Activated CD4-positive, alpha-beta T cell treated with anti-CD3 and anti-CD28 coated beads, Interleukin-2, amount 10 ng/mL, durations not matched to agents 7 days and 5 days (primary cell): ENCODE measurements at regions not wholly inside any gene's neighbourhood (a gene's known extent, or its start where the extent isn't known, plus 50 kb on each side); places are given as distances from the start of the nearest gene placed in this dataset.
"Not testable (repeated sequence)": the region's sequence is repeated elsewhere in the genome, so short reads cannot be mapped to it uniquely, and the experiment has no call there.

Experiments
- CTCF ChIA-PET: fragments of 350-600 bp; sonication (Branson Sonifier 250); formaldehyde crosslinking; loops from one replicate; lab custom pipeline; 2021; ENCODE audit warnings: antibody characterized with exemption; lab: Charles Lee
- POLR2A ChIA-PET: fragments of 350-600 bp; sonication (Branson Sonifier 250); formaldehyde crosslinking; loops from one replicate; lab custom pipeline; 2021; ENCODE audit warnings: antibody characterized with exemption; lab: Charles Lee
- DNase-seq: peaks from one replicate; pipeline ENCODE4 v3.0.0-alpha.2; 2020
- H3K27ac Mint-ChIP-seq: one replicate; pipeline ENCODE4 v1.8.0; 2021; ENCODE audit warnings: mild to moderate bottlenecking, moderate library complexity, mixed read lengths
- H3K27me3 Mint-ChIP-seq: one replicate; pipeline ENCODE4 v1.8.0; 2021; ENCODE audit warnings: mixed read lengths
- H3K36me3 Mint-ChIP-seq: one replicate; pipeline ENCODE4 v1.8.0; 2021; ENCODE audit warnings: low read depth, mixed read lengths
- H3K4me1 Mint-ChIP-seq: one replicate; pipeline ENCODE4 v1.8.0; 2021; ENCODE audit warnings: mixed read lengths
- H3K4me3 Mint-ChIP-seq: one replicate; pipeline ENCODE4 v1.8.0; 2021; ENCODE audit warnings: mild to moderate bottlenecking, moderate library complexity, mixed read lengths
- H3K9me3 Mint-ChIP-seq: one replicate; pipeline ENCODE4 v1.8.0; 2021; ENCODE audit warnings: mixed read lengths

DNA sequence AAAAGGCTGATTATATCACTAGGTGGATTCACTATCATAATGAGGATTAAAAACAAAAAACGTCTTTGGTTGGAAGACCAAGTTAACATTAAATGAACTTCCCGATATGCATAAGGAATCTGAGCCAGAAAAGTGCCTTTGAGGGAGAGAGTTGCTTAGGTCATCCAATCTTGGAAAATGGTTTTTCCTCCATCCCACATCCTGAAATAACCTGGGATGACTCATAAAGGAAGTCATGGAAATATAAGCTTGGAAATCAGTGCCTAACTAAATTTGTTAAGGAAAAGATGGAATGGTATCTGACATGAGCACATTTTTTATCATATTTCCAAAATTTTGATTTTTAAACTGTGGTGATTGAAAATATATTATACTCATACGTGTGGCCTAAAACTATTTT, 66.0 kb downstream of the KBTBD8 start:
- Mint-ChIP-seq H3K27me3 (peaks cover 6% of the 10 kb centered on the region), H3K27ac (no peak overlapping the region), H3K36me3 (no peaks in the 10 kb centered on the region), H3K4me1 (no peaks in the 10 kb centered on the region), H3K4me3 (no peak overlapping the region), H3K9me3 (peaks cover 6% of the 10 kb centered on the region)
- CTCF ChIA-PET: no interaction called here
- no peak for DNase-seq
- POLR2A ChIA-PET: no interaction called here

DNA sequence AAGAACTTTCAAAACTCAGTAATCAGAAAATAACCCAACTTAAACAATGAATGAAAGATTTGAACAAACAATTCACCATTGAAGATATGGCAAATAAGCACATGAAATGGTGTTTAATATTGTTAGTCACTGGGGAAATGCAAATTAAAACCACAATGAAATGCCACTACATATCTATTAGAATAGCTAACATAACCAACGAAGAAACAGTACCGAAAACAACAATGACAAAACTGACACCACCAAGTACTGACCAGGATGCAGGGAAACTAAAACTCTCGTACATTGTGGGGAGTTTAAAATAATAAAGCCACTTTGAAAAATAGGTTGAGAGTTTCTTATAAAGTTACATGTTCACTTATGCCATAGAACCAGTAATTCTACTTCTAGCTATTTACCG, 69.1 kb downstream of the KBTBD8 start:
- no peaks in the 10 kb centered on the region for H3K36me3 Mint-ChIP-seq
- DNase-seq: no peak
- no peaks in the 10 kb centered on the region for H3K4me1 Mint-ChIP-seq
- ChIA-PET CTCF (no interaction called here), POLR2A (no interaction called here)
- H3K4me3 Mint-ChIP-seq: no peak overlapping the region
- H3K27ac Mint-ChIP-seq: no peak overlapping the region
- peaks cover 2% of the 10 kb centered on the region for H3K9me3 Mint-ChIP-seq
- no peaks in the 10 kb centered on the region for H3K27me3 Mint-ChIP-seq

DNA sequence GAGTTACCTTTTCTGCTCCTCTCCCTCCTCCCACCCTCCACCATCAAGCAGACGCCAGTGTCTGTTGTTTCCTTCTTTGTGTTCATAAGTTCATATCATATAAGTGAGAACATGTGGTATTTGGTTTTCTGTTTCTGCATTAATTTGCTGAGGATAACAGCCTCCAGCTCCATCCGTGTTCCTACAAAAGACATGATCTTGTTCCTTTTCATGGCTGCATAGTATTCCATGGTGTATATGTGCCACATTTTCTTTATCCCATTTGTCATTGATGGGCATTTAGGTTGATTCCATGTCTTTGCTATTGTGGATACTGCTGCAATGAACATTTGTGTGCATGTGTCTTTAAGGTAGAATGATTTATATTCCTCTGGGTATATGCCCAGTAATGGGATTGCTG, 74.5 kb downstream of the KBTBD8 start:
- DNase-seq, H3K4me1 Mint-ChIP-seq, H3K27ac Mint-ChIP-seq, POLR2A ChIA-PET, H3K9me3 Mint-ChIP-seq, H3K27me3 Mint-ChIP-seq, H3K36me3 Mint-ChIP-seq, H3K4me3 Mint-ChIP-seq, CTCF ChIA-PET: not testable (repeated sequence)

DNA sequence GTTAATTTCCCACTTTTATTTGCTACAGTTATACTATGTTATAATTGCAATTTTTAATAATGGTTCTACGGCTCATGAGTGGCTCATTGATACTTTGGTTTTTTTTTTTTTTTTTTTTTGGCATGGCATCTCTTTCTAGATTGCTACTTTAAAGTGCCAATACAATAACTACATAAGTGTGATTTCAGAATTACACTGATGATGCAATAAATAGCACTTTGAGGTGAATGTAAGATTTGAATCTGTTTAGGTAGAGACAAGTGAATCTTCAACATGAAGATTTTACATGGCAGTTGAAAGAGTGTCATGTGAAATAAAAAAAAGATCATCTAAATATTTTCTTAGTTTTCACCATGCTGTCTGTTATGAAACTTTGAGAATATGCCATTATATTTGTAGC, 75.7 kb downstream of the KBTBD8 start:
- H3K27me3 Mint-ChIP-seq: no peaks in the 10 kb centered on the region
- POLR2A ChIA-PET: interaction anchor here (0.6 kb wide), 1 partner anchor 19 kb away, joined by 3 read pairs; no protein-coding TSS in a partner anchor
- peaks cover 4% of the 10 kb centered on the region for H3K9me3 Mint-ChIP-seq
- DNase-seq: no peak
- no peaks in the 10 kb centered on the region for H3K36me3 Mint-ChIP-seq
- peaks cover 3% of the 10 kb centered on the region for H3K4me1 Mint-ChIP-seq
- H3K27ac Mint-ChIP-seq: no peak overlapping the region
- CTCF ChIA-PET: no interaction called here
- no peak overlapping the region for H3K4me3 Mint-ChIP-seq

DNA sequence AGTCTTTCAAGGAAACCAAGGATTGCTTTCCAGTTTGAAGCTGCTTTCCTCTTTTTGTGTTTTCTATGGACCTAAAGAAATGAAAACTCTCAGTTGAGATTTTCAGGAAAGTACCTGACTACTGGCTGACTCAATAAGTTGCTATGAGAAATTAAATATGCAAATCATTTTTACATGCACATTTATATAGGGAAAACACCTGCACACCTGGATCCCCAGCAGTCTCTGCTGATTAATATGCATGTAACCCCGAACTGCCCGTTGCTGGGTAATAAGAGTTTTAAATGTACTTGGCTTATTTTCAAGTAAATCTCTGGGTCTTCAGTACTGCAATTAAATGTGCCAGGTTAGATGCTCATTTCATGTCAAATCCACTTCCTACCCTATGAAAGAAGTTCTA, 77.2 kb downstream of the KBTBD8 start:
- Mint-ChIP-seq H3K27ac (no peak overlapping the region), H3K27me3 (no peaks in the 10 kb centered on the region), H3K9me3 (peaks cover 11% of the 10 kb centered on the region), H3K36me3 (no peaks in the 10 kb centered on the region), H3K4me1 (peaks cover 3% of the 10 kb centered on the region), H3K4me3 (no peak overlapping the region)
- ChIA-PET CTCF (interaction anchor here (0.9 kb wide), 1 partner anchor 21 kb away, joined by 3 read pairs; no protein-coding TSS in a partner anchor), POLR2A (no interaction called here)
- no peak for DNase-seq

DNA sequence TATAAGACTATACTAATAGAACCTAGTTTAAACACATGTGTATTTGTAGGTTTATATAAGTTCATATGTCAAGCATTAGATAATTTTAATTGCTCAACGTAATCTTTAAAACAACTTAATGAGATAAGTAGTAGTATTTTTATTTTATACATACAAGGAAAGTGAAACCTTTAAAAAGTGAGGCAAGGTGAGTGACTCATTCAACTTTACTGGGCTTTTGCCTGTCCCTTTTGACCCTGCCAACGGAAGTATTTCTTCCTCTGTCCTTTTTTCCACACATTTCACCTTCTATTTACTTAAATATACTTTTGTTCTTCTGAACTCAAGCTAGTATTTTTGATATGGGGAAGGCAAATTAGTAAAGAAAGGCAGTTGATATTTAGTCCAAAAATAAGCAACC, 78.5 kb downstream of the KBTBD8 start:
- Mint-ChIP-seq H3K36me3 (no peaks in the 10 kb centered on the region), H3K4me1 (peaks cover 3% of the 10 kb centered on the region), H3K27ac (no peak overlapping the region), H3K27me3 (no peaks in the 10 kb centered on the region), H3K4me3 (no peak overlapping the region), H3K9me3 (peaks cover 12% of the 10 kb centered on the region)
- POLR2A ChIA-PET: no interaction called here
- CTCF ChIA-PET: no interaction called here
- DNase-seq: no peak

DNA sequence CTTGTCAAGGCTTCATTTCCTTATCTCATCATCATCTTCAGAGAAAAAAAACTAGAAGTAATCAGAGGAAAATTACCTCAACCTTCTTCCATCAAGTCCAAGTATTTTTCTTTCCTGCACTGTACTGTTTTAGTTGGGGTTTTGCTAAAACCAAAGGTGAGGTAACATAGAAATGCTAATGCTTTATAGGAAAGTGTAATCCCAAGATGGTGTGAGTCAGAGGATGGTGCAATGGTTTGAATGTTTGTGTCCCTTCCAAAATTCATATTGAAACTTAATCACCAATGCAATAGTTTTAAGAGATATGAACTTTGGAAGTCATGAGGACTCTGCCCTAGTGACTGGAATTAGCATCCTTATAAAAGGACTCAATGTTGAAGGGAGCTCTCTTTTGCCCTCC, 79.5 kb downstream of the KBTBD8 start:
- Mint-ChIP-seq H3K27me3 (no peaks in the 10 kb centered on the region), H3K27ac (no peak overlapping the region), H3K4me1 (peaks cover 9% of the 10 kb centered on the region), H3K36me3 (peaks cover 6% of the 10 kb centered on the region), H3K9me3 (peaks cover 16% of the 10 kb centered on the region), H3K4me3 (no peak overlapping the region)
- DNase-seq: no peak
- ChIA-PET CTCF (no interaction called here), POLR2A (no interaction called here)

DNA sequence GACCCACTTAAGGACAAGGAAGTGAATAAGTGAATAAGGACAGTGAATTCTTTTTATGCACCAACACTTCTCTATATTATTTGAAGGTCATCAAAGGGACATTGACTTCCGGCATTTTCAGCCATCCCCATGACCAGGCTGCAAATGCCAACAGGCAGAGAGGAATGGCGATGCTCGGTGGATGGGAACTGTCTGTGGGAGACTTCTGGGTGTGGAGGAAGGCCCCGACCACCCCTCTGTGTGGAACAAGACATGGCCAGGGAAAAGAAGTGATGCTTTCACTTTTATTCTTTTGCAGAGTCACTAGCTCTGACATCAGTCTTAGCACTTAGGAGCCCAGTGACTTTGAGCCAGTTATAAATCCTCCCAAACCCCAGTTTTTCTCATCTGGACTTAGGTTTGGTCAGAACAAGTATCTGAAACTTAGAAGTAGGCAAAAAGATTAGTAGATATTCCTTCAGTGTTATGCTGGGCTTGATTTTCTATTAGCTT, 84.5 kb downstream of the KBTBD8 start:
- Mint-ChIP-seq H3K36me3 (peaks cover 29% of the 10 kb centered on the region), H3K9me3 (peaks cover 41% of the 10 kb centered on the region), H3K27me3 (peaks cover 12% of the 10 kb centered on the region), H3K4me3 (no peak overlapping the region), H3K4me1 (peaks cover 22% of the 10 kb centered on the region), H3K27ac (peak overlapping the region; percentile 92)
- no peak for DNase-seq
- ChIA-PET CTCF (interaction anchor here (1.1 kb wide), 1 partner anchor 85 kb away, joined by 3 read pairs; the partner anchor contains the start of gene KBTBD8), POLR2A (no interaction called here)

DNA sequence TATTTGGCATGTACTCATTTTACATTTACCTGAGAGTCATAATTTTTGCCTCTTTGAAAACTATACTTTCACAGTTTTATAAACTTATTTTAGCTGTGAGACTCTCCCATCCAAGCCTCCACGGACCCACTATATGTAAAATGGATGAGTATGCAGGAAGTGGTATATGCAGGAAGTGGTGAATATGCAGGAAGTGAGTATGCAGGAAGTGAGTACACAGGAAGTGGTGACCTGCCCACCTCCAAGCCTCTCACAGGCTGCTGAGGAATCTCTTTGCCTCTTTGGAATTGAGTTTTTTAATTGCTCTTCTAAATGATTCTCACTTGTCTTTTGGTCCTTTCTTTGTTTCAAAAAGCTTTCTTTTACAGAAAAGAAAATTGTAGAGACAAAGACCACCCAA, 85.2 kb downstream of the KBTBD8 start:
- H3K4me3 Mint-ChIP-seq: peak overlapping the region; percentile 45
- H3K36me3 Mint-ChIP-seq: peaks cover 29% of the 10 kb centered on the region
- peaks cover 17% of the 10 kb centered on the region for H3K27me3 Mint-ChIP-seq
- CTCF ChIA-PET: interaction anchor here (1.0 kb wide), 1 partner anchor 13 kb away, joined by 3 read pairs; no protein-coding TSS in a partner anchor
- peaks cover 21% of the 10 kb centered on the region for H3K4me1 Mint-ChIP-seq
- H3K9me3 Mint-ChIP-seq: peaks cover 45% of the 10 kb centered on the region
- DNase-seq: peak; percentile 64
- POLR2A ChIA-PET: no interaction called here
- peak overlapping the region; percentile 92 for H3K27ac Mint-ChIP-seq

DNA sequence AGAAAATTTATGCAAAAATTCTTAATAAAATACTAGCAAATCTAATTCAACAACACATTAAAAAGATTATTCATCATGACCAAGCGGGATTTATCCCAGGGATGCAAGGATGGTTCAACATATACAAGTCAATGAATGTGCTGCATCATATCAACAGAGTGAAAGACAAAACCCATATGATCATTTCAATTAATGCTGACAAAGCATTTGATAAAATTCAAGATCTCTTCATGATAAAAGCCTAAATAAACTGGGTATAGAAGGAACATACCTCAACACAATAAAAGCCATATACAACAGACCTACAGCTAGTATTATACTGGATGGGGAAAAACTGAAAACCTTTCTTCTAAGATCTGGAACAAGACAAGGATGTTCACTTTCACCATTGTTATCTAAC, 89.7 kb downstream of the KBTBD8 start:
- Mint-ChIP-seq H3K36me3 (peaks cover 21% of the 10 kb centered on the region), H3K9me3 (peaks cover 29% of the 10 kb centered on the region), H3K27me3 (peaks cover 17% of the 10 kb centered on the region), H3K27ac (no peak overlapping the region), H3K4me1 (peaks cover 14% of the 10 kb centered on the region), H3K4me3 (no peak overlapping the region)
- DNase-seq: no peak
- POLR2A ChIA-PET: no interaction called here
- CTCF ChIA-PET: interaction anchor here (1.1 kb wide), 1 partner anchor 26 kb away, joined by 3 read pairs; no protein-coding TSS in a partner anchor

DNA sequence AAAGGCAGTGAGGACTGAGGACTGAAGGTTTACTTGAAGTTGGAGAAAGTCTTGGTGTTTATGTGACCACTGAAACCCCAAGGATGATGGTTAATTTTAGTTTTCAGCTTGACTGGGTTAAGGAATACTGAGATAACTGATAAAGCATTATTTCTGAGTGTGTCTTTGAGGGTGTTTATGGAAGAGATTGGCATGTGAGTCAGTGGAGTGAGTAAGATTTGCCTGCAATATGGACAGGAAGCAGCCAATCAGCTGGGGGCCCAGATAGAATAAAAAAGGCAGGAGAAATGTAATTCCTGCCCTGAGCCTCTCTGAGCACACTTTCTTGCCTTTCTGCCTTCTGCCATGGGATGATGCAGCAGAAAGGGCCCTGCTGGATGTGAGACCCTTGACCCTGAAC, 92.4 kb downstream of the KBTBD8 start:
- no peak overlapping the region for H3K4me3 Mint-ChIP-seq
- ChIA-PET POLR2A (no interaction called here), CTCF (interaction anchor here (1.2 kb wide), 1 partner anchor 22 kb away, joined by 5 read pairs; no protein-coding TSS in a partner anchor)
- H3K9me3 Mint-ChIP-seq: peaks cover 13% of the 10 kb centered on the region
- no peaks in the 10 kb centered on the region for H3K4me1 Mint-ChIP-seq
- DNase-seq: no peak
- peaks cover 2% of the 10 kb centered on the region for H3K36me3 Mint-ChIP-seq
- no peak overlapping the region for H3K27ac Mint-ChIP-seq
- peaks cover 21% of the 10 kb centered on the region for H3K27me3 Mint-ChIP-seq

DNA sequence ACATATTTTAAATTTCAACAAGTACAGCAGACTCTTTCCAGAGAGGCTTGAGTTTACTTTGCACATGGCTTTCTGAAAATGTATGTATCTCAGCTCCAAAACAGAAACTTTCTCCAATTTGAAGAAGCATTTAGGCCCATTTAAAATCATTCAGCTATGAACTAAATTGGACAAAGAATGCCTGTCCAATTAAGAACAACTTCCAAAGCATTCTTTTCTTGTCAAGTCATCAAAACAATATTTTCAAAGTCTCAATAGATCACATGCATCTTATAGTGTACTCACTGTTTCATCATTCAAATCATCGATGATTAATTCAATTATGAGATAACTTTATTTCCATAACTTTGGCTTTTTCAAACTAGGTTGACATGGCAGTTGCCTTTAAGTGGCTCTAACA, 95.2 kb downstream of the KBTBD8 start:
- no peaks in the 10 kb centered on the region for H3K36me3 Mint-ChIP-seq
- DNase-seq: no peak
- no peaks in the 10 kb centered on the region for H3K9me3 Mint-ChIP-seq
- no peak overlapping the region for H3K4me3 Mint-ChIP-seq
- no peak overlapping the region for H3K27ac Mint-ChIP-seq
- no peaks in the 10 kb centered on the region for H3K4me1 Mint-ChIP-seq
- CTCF ChIA-PET: interaction anchor here (1.0 kb wide), 1 partner anchor 14 kb away, joined by 6 read pairs; no protein-coding TSS in a partner anchor
- peaks cover 6% of the 10 kb centered on the region for H3K27me3 Mint-ChIP-seq
- POLR2A ChIA-PET: no interaction called here

DNA sequence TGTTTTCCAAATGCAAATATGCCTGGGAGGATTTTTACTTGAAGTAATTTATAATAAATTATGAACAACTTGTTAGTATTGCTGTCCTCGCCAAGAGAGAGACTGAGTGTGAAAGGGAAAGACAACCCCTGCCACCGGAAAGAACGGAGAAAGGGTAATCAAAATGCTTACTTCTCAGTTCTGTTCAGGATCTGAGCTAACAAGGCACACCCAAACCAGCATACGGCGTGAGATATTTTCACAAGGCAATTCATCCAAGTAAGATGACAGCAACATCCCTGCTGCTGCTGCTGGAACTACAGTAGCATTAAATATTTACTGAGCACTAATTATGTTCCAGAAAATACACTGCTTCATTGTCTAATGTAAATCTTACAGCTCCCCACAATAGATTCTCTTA, 96.1 kb downstream of the KBTBD8 start:
- H3K4me3 Mint-ChIP-seq: no peak overlapping the region
- ChIA-PET CTCF (no interaction called here), POLR2A (no interaction called here)
- H3K27me3 Mint-ChIP-seq: peaks cover 6% of the 10 kb centered on the region
- DNase-seq: no peak
- no peaks in the 10 kb centered on the region for H3K36me3 Mint-ChIP-seq
- no peaks in the 10 kb centered on the region for H3K4me1 Mint-ChIP-seq
- H3K27ac Mint-ChIP-seq: no peak overlapping the region
- H3K9me3 Mint-ChIP-seq: no peaks in the 10 kb centered on the region

DNA sequence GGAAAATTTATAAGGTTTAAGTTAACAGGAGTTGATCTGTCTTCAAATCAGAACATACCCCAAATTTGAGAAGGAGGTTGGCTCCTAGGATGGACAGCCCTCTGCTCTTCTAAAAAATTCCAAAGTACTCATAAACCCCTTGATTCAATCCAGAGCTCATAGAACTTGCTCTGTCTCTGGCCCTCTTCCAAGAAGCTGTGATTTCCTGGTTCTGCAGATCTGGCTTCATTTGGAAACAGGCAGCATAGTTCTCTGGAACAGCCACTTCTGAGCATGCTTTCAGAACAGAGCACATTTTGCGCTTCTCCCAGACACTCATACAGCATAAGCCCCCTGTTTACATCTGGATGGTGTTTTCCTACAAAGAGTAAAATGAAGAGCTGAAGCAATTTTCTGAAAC, 96.7 kb downstream of the KBTBD8 start:
- Mint-ChIP-seq H3K27me3 (peaks cover 8% of the 10 kb centered on the region), H3K4me1 (no peaks in the 10 kb centered on the region), H3K4me3 (no peak overlapping the region), H3K9me3 (no peaks in the 10 kb centered on the region), H3K36me3 (no peaks in the 10 kb centered on the region), H3K27ac (no peak overlapping the region)
- DNase-seq: no peak
- POLR2A ChIA-PET: no interaction called here
- CTCF ChIA-PET: no interaction called here
